Astrocyte (in vitro differentiated cells and primary cell): ENCODE measurements at regions not wholly inside any gene's neighbourhood (a gene's known extent, or its start where the extent isn't known, plus 50 kb on each side); places are given as distances from the start of the nearest gene placed in this dataset.

Experiments used
- DNase-seq: peaks from one replicate; pipeline ENCODE4 v3.0.0-alpha.2; 2010; ENCODE audit warnings: low read depth
- FAIRE-seq: peaks from 2 replicates; lab custom pipeline; 2011; peaks lifted over from hg19 to GRCh38; lab: Jason Lieb, UNC
- H2AFZ ChIP-seq: 2 replicates; pipeline ENCODE4 v1.6.0; 2012; ENCODE audit warnings: low read depth, low read length, inconsistent platforms
- H3K27ac ChIP-seq: 2 replicates; pipeline ENCODE4 v1.5.1; 2011; ENCODE audit warnings: low read depth, low read length, inconsistent platforms
- H3K27me3 ChIP-seq: 2 replicates; pipeline ENCODE4 v1.6.0; 2011; ENCODE audit warnings: low read length, inconsistent platforms; ENCODE audit not compliant: insufficient read depth
- H3K36me3 ChIP-seq: 2 replicates; pipeline ENCODE4 v1.5.1; 2011; ENCODE audit warnings: low read length, inconsistent platforms; ENCODE audit not compliant: insufficient read depth
- H3K4me1 ChIP-seq: 2 replicates; pipeline ENCODE4 v1.5.1; 2011; ENCODE audit warnings: low read length, inconsistent platforms; ENCODE audit not compliant: insufficient read depth
- H3K4me2 ChIP-seq: 2 replicates; pipeline ENCODE4 v1.6.0; 2012; ENCODE audit warnings: low read length, inconsistent platforms
- H3K4me3 ChIP-seq: 2 replicates; pipeline ENCODE4 v1.5.1; 2011; ENCODE audit warnings: low read depth, mild to moderate bottlenecking, low read length, inconsistent platforms; ENCODE audit not compliant: insufficient read depth
- H3K79me2 ChIP-seq: 2 replicates; pipeline ENCODE4 v1.6.0; 2012; ENCODE audit warnings: mild to moderate bottlenecking, low read length, inconsistent platforms; ENCODE audit not compliant: insufficient read depth
- H3K9ac ChIP-seq: 2 replicates; pipeline ENCODE4 v1.6.0; 2012; ENCODE audit warnings: mild to moderate bottlenecking, low read length, inconsistent platforms
- H3K9me3 ChIP-seq: 2 replicates; pipeline ENCODE4 v1.5.1; 2012; ENCODE audit warnings: low read depth, mild to moderate bottlenecking, low read length, inconsistent platforms; ENCODE audit not compliant: insufficient read depth
- H4K20me1 ChIP-seq: 2 replicates; pipeline ENCODE4 v1.6.0; 2012; ENCODE audit warnings: low read length, inconsistent platforms; ENCODE audit not compliant: insufficient read depth
- H3K27ac Mint-ChIP-seq: one replicate; pipeline ENCODE4 v1.8.0; 2021; ENCODE audit warnings: mild to moderate bottlenecking, mixed read lengths; ENCODE audit not compliant: unreplicated experiment
- H3K27me3 Mint-ChIP-seq: one replicate; pipeline ENCODE4 v1.8.0; 2021; ENCODE audit warnings: low read depth, mixed read lengths; ENCODE audit not compliant: unreplicated experiment
- H3K36me3 Mint-ChIP-seq: one replicate; pipeline ENCODE4 v1.8.0; 2021; ENCODE audit warnings: low read depth, mixed read lengths; ENCODE audit not compliant: unreplicated experiment
- H3K4me1 Mint-ChIP-seq: one replicate; pipeline ENCODE4 v1.8.0; 2021; ENCODE audit warnings: low read depth, mixed read lengths; ENCODE audit not compliant: unreplicated experiment
- H3K4me3 Mint-ChIP-seq: one replicate; pipeline ENCODE4 v1.8.0; 2021; ENCODE audit warnings: mild to moderate bottlenecking, moderate library complexity, mixed read lengths; ENCODE audit not compliant: unreplicated experiment
- H3K9me3 Mint-ChIP-seq: one replicate; pipeline ENCODE4 v1.8.0; 2021; ENCODE audit warnings: mild to moderate bottlenecking, mixed read lengths; ENCODE audit not compliant: unreplicated experiment
- CTCF ChIP-seq: IDR thresholded peaks from 2 replicates; pipeline ENCODE4 v1.5.1; 2011; ENCODE audit warnings: low read depth, mild to moderate bottlenecking, inconsistent platforms, low read length, moderate library complexity; ENCODE audit not compliant: insufficient read depth
- EZH2 ChIP-seq: IDR thresholded peaks from 2 replicates; pipeline ENCODE4 v1.6.1; 2012; ENCODE audit warnings: mild to moderate bottlenecking, low read length, inconsistent platforms; ENCODE audit not compliant: insufficient read depth

GRCh38 chr16:64585367-64585766, 536.5 kb downstream of the CDH11 start:
- H3K27me3 ChIP-seq = no peaks in the 10 kb centered on the region
- FAIRE-seq (no peak), DNase-seq (no peak)
- H3K4me2 ChIP-seq = no peak overlapping the region
- no peaks in the 10 kb centered on the region for H3K79me2 ChIP-seq
- H3K27ac Mint-ChIP-seq = no peak overlapping the region
- no peaks in the 10 kb centered on the region for H3K36me3 Mint-ChIP-seq
- no peaks in the 10 kb centered on the region for H3K4me1 ChIP-seq
- no peak overlapping the region for H3K27ac ChIP-seq
- no peak overlapping the region for H3K4me3 ChIP-seq
- H3K9me3 Mint-ChIP-seq = no peaks in the 10 kb centered on the region
- H3K27me3 Mint-ChIP-seq = no peaks in the 10 kb centered on the region
- H2AFZ ChIP-seq = no peak overlapping the region
- H3K9ac ChIP-seq = no peak overlapping the region
- no peaks in the 10 kb centered on the region for H4K20me1 ChIP-seq
- H3K9me3 ChIP-seq = no peaks in the 10 kb centered on the region
- no peaks in the 10 kb centered on the region for H3K36me3 ChIP-seq
- no peak overlapping the region for H3K4me3 Mint-ChIP-seq
- no peak for TF ChIP-seq CTCF
- TF ChIP-seq EZH2 = no peak
- H3K4me1 Mint-ChIP-seq = peaks cover 6% of the 10 kb centered on the region

DNA sequence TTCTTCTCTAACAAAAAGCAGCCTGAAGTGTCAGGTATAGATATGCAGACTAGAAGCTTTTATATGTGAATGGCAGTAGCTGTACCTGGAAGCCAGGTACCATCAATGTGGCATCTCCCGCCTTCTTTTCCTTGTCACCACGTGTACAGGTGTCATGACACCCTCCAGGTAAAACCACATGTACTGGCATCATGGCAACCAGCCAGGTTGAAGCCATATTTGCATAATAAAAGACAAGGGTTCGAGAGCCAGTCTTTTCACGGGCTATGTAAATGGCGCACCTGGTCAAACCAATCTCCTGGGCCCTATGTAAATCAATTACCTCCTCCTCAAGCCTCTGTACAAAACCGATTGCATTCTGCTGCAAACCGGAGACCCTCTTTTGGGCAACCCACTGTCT, 541.3 kb downstream of the CDH11 start:
- H3K27me3 Mint-ChIP-seq = no peaks in the 10 kb centered on the region
- no peaks in the 10 kb centered on the region for H3K79me2 ChIP-seq
- no peaks in the 10 kb centered on the region for H3K27me3 ChIP-seq
- H3K36me3 Mint-ChIP-seq = no peaks in the 10 kb centered on the region
- no peak overlapping the region for H3K4me3 Mint-ChIP-seq
- no peak for TF ChIP-seq CTCF
- TF ChIP-seq EZH2 = no peak
- no peak overlapping the region for H3K27ac Mint-ChIP-seq
- H3K9ac ChIP-seq = no peak overlapping the region
- no peak overlapping the region for H3K4me2 ChIP-seq
- no peaks in the 10 kb centered on the region for H3K4me1 ChIP-seq
- no peaks in the 10 kb centered on the region for H3K36me3 ChIP-seq
- no peaks in the 10 kb centered on the region for H3K9me3 Mint-ChIP-seq
- H3K27ac ChIP-seq = no peak overlapping the region
- FAIRE-seq (no peak), DNase-seq (no peak)
- no peaks in the 10 kb centered on the region for H3K9me3 ChIP-seq
- peaks cover 3% of the 10 kb centered on the region for H3K4me1 Mint-ChIP-seq
- no peaks in the 10 kb centered on the region for H4K20me1 ChIP-seq
- no peak overlapping the region for H3K4me3 ChIP-seq
- H2AFZ ChIP-seq = no peak overlapping the region

DNA sequence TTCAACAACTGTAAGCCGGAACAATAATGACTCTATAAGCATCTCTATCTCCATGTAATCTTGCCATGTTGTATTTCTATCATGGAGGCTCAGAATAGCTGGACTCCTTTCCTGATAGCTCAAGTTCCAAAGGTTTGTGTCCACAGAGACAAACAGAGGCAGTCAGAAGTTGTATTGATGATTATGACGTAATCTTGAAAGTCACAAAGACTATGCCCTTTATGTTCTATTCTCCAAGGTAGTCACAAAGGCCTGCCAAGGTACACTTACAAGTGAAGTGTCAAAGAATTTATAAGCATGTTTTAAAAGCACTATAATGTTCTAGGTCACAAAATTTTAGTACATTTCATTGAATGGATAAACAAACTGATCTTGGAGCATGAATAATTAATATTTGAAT, 542.2 kb downstream of the CDH11 start:
- DNase-seq (no peak), FAIRE-seq (no peak)
- TF ChIP-seq CTCF (no peak), EZH2 (no peak)
- Histone ChIP-seq H2AFZ (no peak overlapping the region), H3K4me3 (no peak overlapping the region), H4K20me1 (no peaks in the 10 kb centered on the region), H3K79me2 (no peaks in the 10 kb centered on the region), H3K9me3 (no peaks in the 10 kb centered on the region), H3K36me3 (no peaks in the 10 kb centered on the region), H3K9ac (no peak overlapping the region), H3K27ac (no peak overlapping the region), H3K4me2 (no peak overlapping the region), H3K27me3 (no peaks in the 10 kb centered on the region), H3K4me1 (no peaks in the 10 kb centered on the region)
- no peaks in the 10 kb centered on the region for H3K36me3 Mint-ChIP-seq
- H3K27ac Mint-ChIP-seq = no peak overlapping the region
- no peaks in the 10 kb centered on the region for H3K27me3 Mint-ChIP-seq
- no peaks in the 10 kb centered on the region for H3K9me3 Mint-ChIP-seq
- no peak overlapping the region for H3K4me3 Mint-ChIP-seq
- peaks cover 3% of the 10 kb centered on the region for H3K4me1 Mint-ChIP-seq
